Breast epithelium (tissue), 3 donors: ENCODE measurements at regions not wholly inside any gene's neighbourhood (a gene's known extent, or its start where the extent isn't known, plus 50 kb on each side); places are given as distances from the start of the nearest gene placed in this dataset.

Experiments
- CTCF ChIP-seq, 3 donors: fragments of 450-650 bp; IDR thresholded peaks; one replicate each; pipeline ENCODE4 v1.5.1; 2016 to 2017; ENCODE audit warnings: antibody characterized with exemption in 3 of 3, mild to moderate bottlenecking in 3 of 3, moderate library complexity in 3 of 3
- POLR2A ChIP-seq: fragments of 450-650 bp; IDR thresholded peaks from one replicate; pipeline ENCODE4 v1.6.1; 2016; ENCODE audit warnings: antibody characterized with exemption, mild to moderate bottlenecking, moderate library complexity
- POLR2AphosphoS5 ChIP-seq, 3 donors: sonication (generic); formaldehyde crosslinking; IDR thresholded peaks; one replicate each; pipeline ENCODE4 v1.6.1; 2017; ENCODE audit warnings: antibody characterized with exemption in 3 of 3

- TF ChIP-seq CTCF (IDR thresholded peaks at IDR 0.05) (no peak), POLR2AphosphoS5 (IDR thresholded peaks at IDR 0.05) (no peak), POLR2A (no peak)
These were observed 152.7 kb downstream of the SALL1 start for GRCh38 chr16:50998411-50998810.
